ENCODE measurements at regions not wholly inside any gene's neighbourhood (a gene's known extent, or its start where the extent isn't known, plus 50 kb on each side); places are given as distances from the start of the nearest gene placed in this dataset.

DNA sequence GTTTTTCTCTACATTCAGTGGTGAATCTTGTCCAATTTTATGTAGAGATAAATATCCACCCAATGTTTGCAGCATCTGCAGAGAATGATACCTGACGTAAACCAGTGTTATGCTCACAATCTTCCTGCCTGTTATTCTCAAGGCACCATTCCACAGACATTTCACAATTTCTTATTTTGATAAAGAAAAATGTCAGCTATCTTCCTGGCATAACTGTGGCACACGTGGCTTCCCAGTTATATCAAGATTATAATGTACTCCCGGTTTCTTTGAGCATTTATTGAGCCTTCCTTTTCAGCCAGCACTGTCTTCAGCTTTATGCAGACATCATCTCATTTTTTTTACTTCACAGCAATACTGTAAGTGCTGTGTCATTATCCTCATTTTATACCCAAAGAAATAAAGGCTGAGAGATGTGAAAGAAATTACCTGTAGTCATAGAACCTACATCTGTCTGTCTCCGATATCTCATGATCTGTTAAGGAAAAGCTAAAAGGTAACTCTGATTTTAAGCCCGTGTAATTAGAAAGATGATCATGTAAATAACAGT, 1300.8 kb upstream of the TENM3 start:
- H3K9me3 ChIP-seq, result no peaks in the 10 kb centered on the region
- no peaks in the 10 kb centered on the region for H3K36me3 ChIP-seq
- H3K27me3 ChIP-seq, result no peaks in the 10 kb centered on the region
- no peak overlapping the region for H3K27ac ChIP-seq
- H3K4me3 ChIP-seq (ENCODE audit: low read depth in 1 of 2, low read length in 1 of 2), result no peak overlapping the region
- TF ChIP-seq, protein P1, sequence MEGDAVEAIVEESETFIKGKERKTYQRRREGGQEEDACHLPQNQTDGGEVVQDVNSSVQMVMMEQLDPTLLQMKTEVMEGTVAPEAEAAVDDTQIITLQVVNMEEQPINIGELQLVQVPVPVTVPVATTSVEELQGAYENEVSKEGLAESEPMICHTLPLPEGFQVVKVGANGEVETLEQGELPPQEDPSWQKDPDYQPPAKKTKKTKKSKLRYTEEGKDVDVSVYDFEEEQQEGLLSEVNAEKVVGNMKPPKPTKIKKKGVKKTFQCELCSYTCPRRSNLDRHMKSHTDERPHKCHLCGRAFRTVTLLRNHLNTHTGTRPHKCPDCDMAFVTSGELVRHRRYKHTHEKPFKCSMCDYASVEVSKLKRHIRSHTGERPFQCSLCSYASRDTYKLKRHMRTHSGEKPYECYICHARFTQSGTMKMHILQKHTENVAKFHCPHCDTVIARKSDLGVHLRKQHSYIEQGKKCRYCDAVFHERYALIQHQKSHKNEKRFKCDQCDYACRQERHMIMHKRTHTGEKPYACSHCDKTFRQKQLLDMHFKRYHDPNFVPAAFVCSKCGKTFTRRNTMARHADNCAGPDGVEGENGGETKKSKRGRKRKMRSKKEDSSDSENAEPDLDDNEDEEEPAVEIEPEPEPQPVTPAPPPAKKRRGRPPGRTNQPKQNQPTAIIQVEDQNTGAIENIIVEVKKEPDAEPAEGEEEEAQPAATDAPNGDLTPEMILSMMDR (IDR thresholded peaks at IDR 0.05), result no peak
- H3K4me1 ChIP-seq (ENCODE audit: control insufficient read depth in 1 of 2, insufficient read depth in 1 of 2, low read depth in 1 of 2, low read length in 1 of 2), result no peaks in the 10 kb centered on the region

DNA sequence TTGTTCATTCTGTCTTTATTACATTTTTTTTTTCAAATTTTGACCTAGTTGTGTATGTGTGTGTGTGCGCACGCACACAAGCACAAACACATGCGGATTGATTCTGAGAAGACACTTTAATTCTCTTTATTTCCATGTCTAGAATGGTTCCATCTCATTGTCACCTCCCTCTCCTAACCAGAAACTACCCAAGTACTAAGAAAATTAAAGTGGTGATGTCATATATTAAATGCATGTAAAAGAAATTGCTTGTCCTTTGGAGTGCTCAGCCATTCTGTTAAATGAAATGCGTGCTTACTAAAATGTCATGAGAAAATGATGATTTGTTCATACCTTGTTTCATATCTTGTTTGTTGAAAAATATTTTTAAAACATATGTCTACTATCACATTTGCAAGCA, 1297.0 kb upstream of the TENM3 start:
- H3K27me3 ChIP-seq, result no peaks in the 10 kb centered on the region

DNA sequence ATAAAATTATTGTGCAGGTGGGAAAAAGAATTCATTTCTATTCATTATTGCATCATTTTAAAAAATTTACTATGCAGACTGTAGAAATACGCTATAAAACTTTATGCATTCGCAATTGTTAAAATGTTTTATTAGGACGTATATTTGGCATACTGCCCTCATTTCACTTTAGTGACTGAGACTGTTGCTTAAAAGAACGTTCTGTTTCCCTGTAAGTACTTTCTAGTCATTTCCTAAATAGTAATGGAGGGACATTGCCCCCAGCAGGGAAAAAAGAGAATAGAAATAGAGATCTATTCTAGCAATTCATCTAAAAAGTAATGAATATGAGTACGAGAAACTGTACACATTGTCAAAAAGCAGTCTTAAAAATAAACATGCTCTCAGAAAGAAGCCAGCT, 1295.8 kb upstream of the TENM3 start:
- no peak overlapping the region for H3K27ac ChIP-seq
- no peaks in the 10 kb centered on the region for H3K4me1 ChIP-seq (ENCODE audit: control insufficient read depth in 1 of 2, insufficient read depth in 1 of 2, low read depth in 1 of 2, low read length in 1 of 2)
- TF ChIP-seq, protein P1 (IDR thresholded peaks at IDR 0.05), result no peak
- no peaks in the 10 kb centered on the region for H3K27me3 ChIP-seq
- H3K36me3 ChIP-seq, result no peaks in the 10 kb centered on the region
- H3K4me3 ChIP-seq (ENCODE audit: low read depth in 1 of 2, low read length in 1 of 2), result no peak overlapping the region
- H3K9me3 ChIP-seq, result no peaks in the 10 kb centered on the region

More for the DNA sequence above, 1297.0 kb upstream of the TENM3 start:
- Histone ChIP-seq H3K9me3 (no peaks in the 10 kb centered on the region), H3K36me3 (no peaks in the 10 kb centered on the region), H3K27ac (no peak overlapping the region), H3K4me3 (ENCODE audit: low read depth in 1 of 2, low read length in 1 of 2) (no peak overlapping the region), H3K4me1 (ENCODE audit: control insufficient read depth in 1 of 2, insufficient read depth in 1 of 2, low read depth in 1 of 2, low read length in 1 of 2) (no peaks in the 10 kb centered on the region)
- TF ChIP-seq, protein P1 (IDR thresholded peaks at IDR 0.05), result no peak

DNA sequence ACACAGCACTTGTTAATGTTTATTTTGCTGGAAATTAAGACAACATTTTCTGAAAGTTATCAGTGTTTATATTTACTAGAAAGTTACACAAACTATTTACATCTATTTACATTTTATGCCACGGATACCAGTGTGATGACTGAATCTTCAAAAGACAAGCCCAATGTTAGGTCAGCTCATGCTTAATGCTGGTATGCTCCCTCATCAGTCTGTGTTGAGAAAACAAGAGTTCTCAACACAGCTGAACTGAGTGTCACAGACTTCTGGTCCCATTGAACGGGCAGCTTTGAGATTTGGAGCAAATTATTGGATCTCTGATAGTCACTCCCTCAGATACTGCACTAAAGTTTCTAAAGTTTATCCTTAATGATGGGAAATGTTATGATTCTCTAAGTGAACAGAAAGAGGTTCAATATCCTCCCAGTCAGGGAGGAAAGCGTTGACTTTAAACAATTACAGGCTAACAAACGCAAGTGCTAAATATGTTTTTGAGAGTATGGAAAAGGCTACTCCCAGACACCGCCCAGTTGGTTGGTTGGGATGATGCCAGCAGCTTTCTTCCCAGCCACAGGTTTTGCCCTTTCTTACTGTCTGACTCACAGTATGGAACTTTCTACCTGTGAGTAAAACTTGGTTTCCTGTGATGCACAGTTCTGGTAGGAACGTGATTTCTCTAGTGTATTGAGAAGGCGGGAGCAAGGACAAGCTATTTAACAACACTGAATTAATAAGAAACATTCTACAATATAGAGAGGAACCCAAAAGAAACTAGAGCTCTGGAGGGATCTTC, 1293.6 kb upstream of the TENM3 start:
- Histone ChIP-seq H3K27ac (no peak overlapping the region), H3K4me1 (ENCODE audit: control insufficient read depth in 1 of 2, insufficient read depth in 1 of 2, low read depth in 1 of 2, low read length in 1 of 2) (no peaks in the 10 kb centered on the region), H3K36me3 (no peaks in the 10 kb centered on the region), H3K27me3 (no peaks in the 10 kb centered on the region), H3K9me3 (no peaks in the 10 kb centered on the region), H3K4me3 (ENCODE audit: low read depth in 1 of 2, low read length in 1 of 2) (no peak overlapping the region)
- TF ChIP-seq, protein P1 (IDR thresholded peaks at IDR 0.05), result no peak

DNA sequence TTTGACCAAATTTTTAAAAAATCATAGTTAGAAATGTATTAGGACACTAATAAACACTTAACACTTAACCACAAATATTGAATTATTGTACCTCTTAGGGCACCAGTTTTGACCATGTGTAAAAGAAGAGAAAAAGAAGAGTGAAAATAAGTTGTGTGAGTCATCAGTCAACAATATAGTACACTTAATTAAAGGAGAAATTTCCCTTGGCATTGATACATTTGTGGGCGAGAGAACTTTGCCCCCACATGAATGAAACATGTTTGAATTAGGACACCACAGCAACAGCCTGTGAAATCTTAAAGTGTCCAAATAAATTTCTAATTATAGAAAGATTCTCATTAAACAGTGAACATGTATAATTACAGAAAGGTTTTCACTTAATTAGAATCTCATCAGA, 1292.8 kb upstream of the TENM3 start:
- TF ChIP-seq, protein P1 (IDR thresholded peaks at IDR 0.05), result no peak
- no peaks in the 10 kb centered on the region for H3K9me3 ChIP-seq
- H3K4me3 ChIP-seq (ENCODE audit: low read depth in 1 of 2, low read length in 1 of 2), result no peak overlapping the region
- no peak overlapping the region for H3K27ac ChIP-seq
- no peaks in the 10 kb centered on the region for H3K36me3 ChIP-seq
- no peaks in the 10 kb centered on the region for H3K4me1 ChIP-seq (ENCODE audit: control insufficient read depth in 1 of 2, insufficient read depth in 1 of 2, low read depth in 1 of 2, low read length in 1 of 2)
- H3K27me3 ChIP-seq, result no peaks in the 10 kb centered on the region
